Stimulated activated naive CD8-positive, alpha-beta T cell treated with anti-CD3 and anti-CD28 coated beads, Interleukin-15, amount 100 ng/mL, for 72 hours (primary cell): ENCODE measurements at regions not wholly inside any gene's neighbourhood (a gene's known extent, or its start where the extent isn't known, plus 50 kb on each side); places are given as distances from the start of the nearest gene placed in this dataset.
"Not testable (repeated sequence)": the region's sequence is repeated elsewhere in the genome, so short reads cannot be mapped to it uniquely, and the experiment has no call there.

Source experiments
- ATAC-seq: fragments of 150-1000 bp; cut with Tn5 transposase; 2 replicates; pipeline ENCODE4 v1.10.0; 2021; ENCODE audit warnings: mild to moderate bottlenecking, moderate library complexity
- DNase-seq, 2 donors: peaks; one replicate each; pipeline ENCODE4 v3.0.0; 2021 to 2022
- H3K27ac Mint-ChIP-seq, 2 donors: one replicate each; pipeline ENCODE4 v1.8.0; 2022; ENCODE audit warnings: mild to moderate bottlenecking in 2 of 2, mixed read lengths in 2 of 2, moderate library complexity in 2 of 2
- H3K27me3 Mint-ChIP-seq: one replicate; pipeline ENCODE4 v1.8.0; 2022; ENCODE audit warnings: mixed read lengths
- H3K4me1 Mint-ChIP-seq: one replicate; pipeline ENCODE4 v1.8.0; 2022; ENCODE audit warnings: mild to moderate bottlenecking, mixed read lengths
- H3K4me3 Mint-ChIP-seq, 2 donors: one replicate each; pipeline ENCODE4 v1.8.0; 2022; ENCODE audit warnings: mild to moderate bottlenecking in 2 of 2, mixed read lengths in 2 of 2, moderate library complexity in 1 of 2
- H3K9me3 Mint-ChIP-seq, 2 donors: one replicate each; pipeline ENCODE4 v1.8.0; 2022; ENCODE audit warnings: mixed read lengths in 2 of 2

DNA sequence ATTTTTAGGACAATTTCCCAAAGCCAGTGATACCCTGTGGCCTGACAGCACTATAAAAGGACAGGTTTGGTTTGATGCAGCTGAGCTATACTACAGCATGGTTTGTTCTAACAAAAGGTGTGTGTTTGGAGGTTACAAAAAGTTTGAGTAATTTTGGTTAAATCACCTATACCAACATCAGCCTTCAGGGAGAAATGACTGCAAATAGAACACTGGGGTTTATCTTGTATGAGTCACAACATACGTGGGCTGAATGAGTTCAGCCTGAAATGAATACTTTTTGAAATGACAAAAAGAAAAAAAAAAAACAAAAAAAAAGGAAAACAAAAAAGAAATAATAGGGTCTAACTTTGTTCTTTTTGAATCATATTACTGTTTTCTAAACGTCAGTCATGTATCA lies 345.7 kb downstream of the CNTN3 start:
- no peak for DNase-seq
- Mint-ChIP-seq H3K4me3 (no peak overlapping the region), H3K9me3 (peaks cover 0 to 11% of the 10 kb centered on the region in 2 donors), H3K4me1 (no peaks in the 10 kb centered on the region), H3K27me3 (no peaks in the 10 kb centered on the region), H3K27ac (no peak overlapping the region)
- no peak for ATAC-seq

DNA sequence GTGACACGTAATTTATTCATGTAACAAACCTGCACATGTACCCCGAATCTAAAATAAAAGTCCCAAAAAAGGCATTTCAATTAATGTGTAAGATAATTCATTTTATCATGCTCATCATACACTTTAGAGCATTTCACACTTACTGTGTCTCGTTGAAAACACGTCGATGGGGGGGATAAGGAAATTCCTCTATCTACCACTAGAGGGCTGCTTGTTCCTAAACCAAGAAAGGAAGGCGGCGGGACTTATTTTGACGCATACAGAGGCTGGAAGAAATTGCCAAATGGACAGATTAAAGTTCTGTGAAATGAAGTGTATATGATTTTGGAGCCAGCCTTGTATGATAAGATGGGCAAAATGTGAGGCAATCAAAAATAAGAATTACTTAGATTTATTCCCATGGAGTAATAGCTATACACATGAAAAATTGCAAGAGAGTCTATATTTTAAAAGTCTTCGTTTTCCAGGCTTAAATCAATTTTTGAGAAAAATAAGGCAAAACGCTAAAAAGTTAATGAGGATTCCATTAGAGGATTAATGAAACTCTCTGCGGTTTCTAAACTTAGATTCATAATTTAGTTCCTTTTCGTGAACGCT lies 346.8 kb downstream of the CNTN3 start:
- ATAC-seq: no peak
- Mint-ChIP-seq H3K27me3 (no peaks in the 10 kb centered on the region), H3K27ac (no peak overlapping the region)

DNA sequence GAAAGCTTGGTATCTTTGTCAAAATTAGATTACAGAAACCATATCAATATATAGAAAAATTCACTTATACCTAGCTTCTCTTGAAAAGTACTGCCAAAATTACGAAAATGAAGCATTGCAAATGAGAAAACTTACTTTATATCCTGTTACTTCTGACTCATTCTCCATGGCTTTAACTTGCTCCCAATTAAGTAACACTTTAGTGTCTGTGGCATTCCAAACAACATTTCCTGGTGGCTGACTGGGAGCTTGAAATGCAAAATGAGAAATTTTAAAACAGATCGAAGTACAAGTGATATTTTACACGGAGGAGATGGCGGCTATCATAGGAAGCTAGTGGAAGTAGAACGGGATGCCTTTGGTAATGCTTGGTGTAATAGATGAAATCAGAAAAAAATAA lies 347.3 kb downstream of the CNTN3 start:
- Mint-ChIP-seq H3K4me1 (no peaks in the 10 kb centered on the region), H3K27me3 (no peaks in the 10 kb centered on the region), H3K4me3 (no peak overlapping the region), H3K27ac (no peak overlapping the region), H3K9me3 (peaks cover 0 to 5% of the 10 kb centered on the region in 2 donors)
- no peak for ATAC-seq
- no peak for DNase-seq

More for the DNA sequence above, 346.8 kb downstream of the CNTN3 start:
- Mint-ChIP-seq H3K4me1 (no peaks in the 10 kb centered on the region), H3K9me3 (peaks cover 0 to 5% of the 10 kb centered on the region in 2 donors), H3K4me3 (no peak overlapping the region)
- peak in 1 of 2 donors; percentile 2 for DNase-seq

DNA sequence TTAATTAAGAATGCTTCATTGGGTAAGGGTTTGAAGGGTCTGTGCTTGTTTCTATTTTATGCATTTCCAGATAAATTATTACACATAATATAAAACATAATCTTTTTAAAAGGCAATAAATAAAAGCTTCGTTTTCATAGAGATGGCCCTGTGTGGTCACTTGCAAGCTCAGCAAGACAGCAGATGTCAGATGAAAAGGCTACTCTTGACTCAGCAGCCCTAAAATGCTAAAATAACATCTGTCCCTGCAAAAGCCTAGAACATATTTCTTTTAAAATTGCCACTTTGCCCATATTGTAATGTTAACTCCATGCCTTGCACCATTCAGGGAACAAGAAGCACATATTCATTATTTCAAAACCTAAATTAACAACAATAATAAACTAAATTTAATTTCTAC lies 349.4 kb downstream of the CNTN3 start:
- H3K4me3 Mint-ChIP-seq: no peak overlapping the region
- H3K9me3 Mint-ChIP-seq: peaks cover 0 to under 1% of the 10 kb centered on the region in 2 donors
- ATAC-seq (no peak), DNase-seq (no peak)
- H3K27ac Mint-ChIP-seq: no peak overlapping the region
- H3K27me3 Mint-ChIP-seq: no peaks in the 10 kb centered on the region
- H3K4me1 Mint-ChIP-seq: no peaks in the 10 kb centered on the region

DNA sequence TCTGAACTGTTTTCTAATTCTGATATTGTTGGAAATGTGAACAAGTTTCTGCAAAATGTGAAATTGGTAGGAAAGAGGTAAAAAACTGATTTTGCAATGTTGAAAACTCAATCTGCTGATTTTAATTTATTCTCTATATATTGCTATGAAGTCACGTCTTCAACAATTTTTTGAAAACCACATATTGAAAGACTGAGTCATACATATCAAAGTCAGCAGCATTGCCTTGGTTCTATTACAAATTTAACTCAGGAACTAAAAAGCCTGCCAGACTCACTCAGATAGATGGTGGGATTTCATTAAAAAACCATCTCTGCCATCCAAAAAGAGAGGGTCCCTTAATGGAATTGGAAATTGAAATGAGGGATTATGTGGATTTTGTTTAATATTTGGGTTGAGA lies 351.4 kb downstream of the CNTN3 start:
- no peak overlapping the region for H3K4me3 Mint-ChIP-seq
- H3K27ac Mint-ChIP-seq: no peak overlapping the region
- ATAC-seq (no peak), DNase-seq (no peak)
- H3K4me1 Mint-ChIP-seq: no peaks in the 10 kb centered on the region
- no peaks in the 10 kb centered on the region for H3K27me3 Mint-ChIP-seq
- peaks cover 0 to 1% of the 10 kb centered on the region in 2 donors for H3K9me3 Mint-ChIP-seq

DNA sequence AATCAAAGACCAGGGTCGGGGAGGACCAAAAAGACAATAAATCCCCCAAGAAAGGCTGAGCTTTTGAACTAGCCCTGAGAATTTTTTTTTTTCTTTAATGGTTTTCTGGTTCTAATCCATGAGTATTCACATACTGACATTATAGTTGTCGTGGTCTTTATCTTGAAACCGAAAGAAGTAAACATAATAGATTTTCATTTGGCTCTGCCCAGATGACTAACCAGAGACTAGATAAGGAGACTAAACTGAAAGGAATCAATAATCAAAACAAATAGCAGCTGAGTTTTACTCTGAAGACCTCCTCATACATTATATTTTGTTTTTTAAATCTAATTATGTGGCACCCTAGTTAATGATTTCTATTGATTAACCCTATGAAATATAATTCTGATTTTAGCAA lies 381.4 kb downstream of the CNTN3 start:
- ATAC-seq: no peak
- H3K4me1 Mint-ChIP-seq: no peaks in the 10 kb centered on the region
- H3K27me3 Mint-ChIP-seq: no peaks in the 10 kb centered on the region

DNA sequence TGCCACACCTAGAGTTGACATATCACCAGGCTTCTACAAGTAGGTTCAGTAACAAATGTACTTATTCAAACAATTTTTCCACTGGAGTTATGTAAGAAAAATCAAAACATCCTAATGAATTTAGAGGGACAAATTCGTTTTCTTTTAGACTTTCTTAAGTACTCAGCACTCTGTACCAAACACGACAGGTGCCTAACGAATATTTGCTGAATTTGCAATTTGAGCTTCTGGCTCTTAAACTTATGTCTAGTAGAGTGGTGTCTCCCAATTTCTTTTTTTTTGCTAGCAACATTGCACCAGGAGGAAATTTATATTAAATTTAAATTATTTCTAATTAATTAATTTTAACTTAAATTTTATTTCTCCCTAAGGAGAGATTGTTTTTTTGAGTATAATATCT lies 397.0 kb downstream of the CNTN3 start:
- DNase-seq: no peak

More for the DNA sequence above, 381.4 kb downstream of the CNTN3 start:
- no peak for DNase-seq
- no peak overlapping the region for H3K27ac Mint-ChIP-seq
- no peak overlapping the region for H3K4me3 Mint-ChIP-seq
- peaks cover 6 to 23% of the 10 kb centered on the region in 2 donors for H3K9me3 Mint-ChIP-seq

DNA sequence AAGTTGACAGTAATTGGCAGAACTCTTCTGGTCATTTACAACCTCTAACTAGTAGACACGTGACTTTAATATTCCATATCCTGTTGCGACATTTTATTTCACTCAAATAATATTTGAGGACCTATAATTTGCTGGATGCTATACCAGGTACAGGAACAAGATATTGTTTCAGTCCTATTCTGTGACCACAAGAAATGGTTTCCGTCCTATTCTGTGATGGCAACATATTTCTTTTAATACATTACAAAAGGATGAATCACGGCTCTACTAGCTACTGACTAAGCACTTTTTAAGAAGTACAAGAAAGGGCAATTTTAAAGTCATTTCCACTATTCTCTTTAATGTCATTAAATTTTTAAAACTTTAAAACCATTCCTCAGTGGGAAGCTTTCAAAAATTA lies 400.2 kb downstream of the CNTN3 start:
- no peaks in the 10 kb centered on the region for H3K27me3 Mint-ChIP-seq
- no peaks in the 10 kb centered on the region for H3K4me1 Mint-ChIP-seq
- ATAC-seq (no peak), DNase-seq (no peak)
- no peak overlapping the region for H3K27ac Mint-ChIP-seq
- H3K9me3 Mint-ChIP-seq: peaks cover 11 to 27% of the 10 kb centered on the region in 2 donors
- no peak overlapping the region for H3K4me3 Mint-ChIP-seq

More for the DNA sequence above, 397.0 kb downstream of the CNTN3 start:
- Mint-ChIP-seq H3K9me3 (peaks cover 11 to 22% of the 10 kb centered on the region in 2 donors), H3K4me3 (no peak overlapping the region), H3K4me1 (no peaks in the 10 kb centered on the region), H3K27me3 (no peaks in the 10 kb centered on the region), H3K27ac (no peak overlapping the region)
- ATAC-seq: no peak

DNA sequence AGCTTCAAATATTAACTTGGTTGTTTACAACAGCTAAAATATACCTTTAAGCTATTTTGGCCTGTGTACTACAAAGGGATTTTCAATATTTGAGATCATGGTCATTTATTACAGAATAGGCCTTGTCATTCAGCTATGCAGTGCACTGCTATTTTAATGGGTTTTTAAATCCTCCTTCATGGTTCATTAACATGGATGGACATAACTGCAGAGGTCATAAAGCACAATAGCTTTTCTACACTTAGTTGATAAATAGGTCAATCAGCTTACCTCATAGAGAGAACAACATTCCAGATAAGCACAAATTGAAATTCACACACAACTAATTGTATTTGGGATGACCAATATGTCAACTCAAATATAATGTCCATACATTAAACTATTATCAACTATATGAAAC lies 403.7 kb downstream of the CNTN3 start:
- peaks cover 11 to 28% of the 10 kb centered on the region in 2 donors for H3K9me3 Mint-ChIP-seq
- no peak for DNase-seq
- ATAC-seq: no peak
- H3K27ac Mint-ChIP-seq: no peak overlapping the region
- H3K27me3 Mint-ChIP-seq: no peaks in the 10 kb centered on the region
- no peak overlapping the region for H3K4me3 Mint-ChIP-seq
- H3K4me1 Mint-ChIP-seq: no peaks in the 10 kb centered on the region

DNA sequence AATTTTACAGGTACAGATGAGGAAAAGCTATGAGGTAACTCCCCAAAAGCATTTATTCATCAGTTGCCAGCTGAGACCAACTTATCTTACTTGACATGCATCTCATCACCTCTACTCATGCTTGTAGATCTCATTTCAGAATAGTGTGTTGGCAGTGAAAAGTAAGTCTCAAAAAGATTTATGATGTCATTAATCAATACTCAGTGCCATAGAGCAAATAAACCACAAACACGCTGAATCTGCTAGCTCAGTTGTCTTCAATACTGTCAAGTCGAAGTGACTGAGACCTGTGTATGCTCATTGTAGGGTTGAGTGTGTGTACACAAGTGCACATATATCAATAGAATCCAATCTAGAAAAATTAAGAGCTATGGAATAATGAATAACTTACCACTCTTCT lies 413.5 kb downstream of the CNTN3 start:
- H3K27ac Mint-ChIP-seq: no peak overlapping the region
- peaks cover 0 to 9% of the 10 kb centered on the region in 2 donors for H3K9me3 Mint-ChIP-seq
- DNase-seq (no peak), ATAC-seq (no peak)
- no peaks in the 10 kb centered on the region for H3K27me3 Mint-ChIP-seq
- H3K4me3 Mint-ChIP-seq: no peak overlapping the region
- H3K4me1 Mint-ChIP-seq: no peaks in the 10 kb centered on the region

DNA sequence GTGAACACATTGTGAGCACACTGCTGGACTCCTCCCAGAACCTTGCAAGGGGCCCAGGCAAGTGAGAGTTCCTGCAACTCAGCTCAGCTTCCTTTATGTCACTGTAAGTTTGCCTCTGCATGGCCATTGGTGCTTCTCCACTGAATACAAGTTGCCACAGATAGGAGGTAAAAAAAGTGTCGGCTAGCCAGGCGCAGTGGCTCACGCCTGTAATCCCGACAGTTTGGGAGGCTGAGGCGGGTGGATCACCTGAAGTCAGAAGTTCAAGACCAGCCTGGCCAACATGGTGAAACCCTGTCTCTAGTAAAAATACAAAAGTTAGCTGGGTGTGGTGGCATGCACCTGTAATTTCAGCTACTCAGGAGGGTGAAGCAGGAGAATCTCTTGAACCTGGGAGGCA lies 435.8 kb downstream of the CNTN3 start:
- H3K4me3 Mint-ChIP-seq, DNase-seq, ATAC-seq, H3K27ac Mint-ChIP-seq, H3K4me1 Mint-ChIP-seq, H3K27me3 Mint-ChIP-seq: not testable (repeated sequence)
- H3K9me3 Mint-ChIP-seq: peaks cover 10 to 39% of the 10 kb centered on the region in 2 donors

DNA sequence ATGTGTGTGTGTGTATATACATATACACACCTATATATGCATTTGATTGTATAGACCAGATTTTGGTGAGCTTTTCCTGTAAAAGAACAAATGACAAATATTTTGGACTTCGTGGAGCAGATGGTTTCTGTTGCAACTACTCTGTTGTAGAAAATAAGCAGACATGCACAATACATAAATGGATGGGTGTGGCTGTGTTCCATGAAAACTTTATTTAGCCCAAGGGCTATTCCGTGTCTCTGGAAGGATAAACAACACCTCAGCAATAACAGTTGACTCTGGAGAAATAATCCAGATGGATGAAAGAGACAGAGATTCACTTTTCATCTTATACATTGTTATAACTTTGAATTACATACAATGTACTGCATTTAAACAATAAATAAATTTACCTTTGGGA lies 441.4 kb downstream of the CNTN3 start:
- Mint-ChIP-seq H3K27ac (no peak overlapping the region), H3K9me3 (peaks cover 0 to 17% of the 10 kb centered on the region in 2 donors), H3K4me1 (no peaks in the 10 kb centered on the region), H3K4me3 (no peak overlapping the region), H3K27me3 (no peaks in the 10 kb centered on the region)
- ATAC-seq (no peak), DNase-seq (no peak)

DNA sequence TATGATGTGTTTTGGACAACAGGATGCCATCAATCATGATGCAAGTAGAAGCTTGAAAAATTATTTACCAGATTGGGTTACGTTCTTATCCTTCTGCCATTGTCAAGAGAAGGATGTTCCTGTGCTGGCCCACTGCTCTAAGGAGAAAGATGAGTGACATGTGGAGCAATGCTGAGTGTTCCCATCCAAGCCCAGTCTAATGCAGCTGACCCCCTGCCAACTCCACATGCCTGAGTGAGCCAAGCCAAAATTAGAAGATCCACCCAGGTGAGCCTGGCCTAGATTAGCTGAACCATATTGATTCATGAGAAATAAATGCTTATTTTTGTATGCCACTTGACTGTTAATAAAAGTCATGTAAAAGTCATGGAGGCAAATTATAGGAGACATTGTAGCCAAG lies 446.5 kb downstream of the CNTN3 start:
- H3K9me3 Mint-ChIP-seq: peaks cover 6 to 13% of the 10 kb centered on the region in 2 donors
- no peaks in the 10 kb centered on the region for H3K4me1 Mint-ChIP-seq
- no peaks in the 10 kb centered on the region for H3K27me3 Mint-ChIP-seq
- no peak for DNase-seq
- H3K4me3 Mint-ChIP-seq: no peak overlapping the region
- no peak overlapping the region for H3K27ac Mint-ChIP-seq
- ATAC-seq: no peak

DNA sequence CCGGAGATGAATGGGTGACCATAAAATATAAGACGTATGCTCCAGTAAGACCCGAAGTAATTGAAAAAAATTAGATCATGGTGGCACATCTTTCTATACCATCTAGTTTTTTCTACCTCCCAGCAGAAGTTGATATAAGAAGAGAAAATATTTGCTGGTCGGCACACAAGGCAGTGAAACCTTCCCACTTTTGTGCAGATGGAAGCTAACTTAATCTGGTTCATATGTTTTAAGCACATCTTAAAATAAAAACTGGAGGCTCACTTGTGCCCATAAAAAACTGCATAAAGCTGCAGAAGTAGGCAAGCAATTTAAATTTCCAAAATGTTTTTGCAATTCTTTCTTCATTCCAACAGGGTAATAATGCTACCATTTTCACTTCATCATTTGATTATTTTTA lies 449.2 kb downstream of the CNTN3 start:
- H3K4me3 Mint-ChIP-seq: no peak overlapping the region
- no peaks in the 10 kb centered on the region for H3K4me1 Mint-ChIP-seq
- no peaks in the 10 kb centered on the region for H3K27me3 Mint-ChIP-seq
- DNase-seq (no peak), ATAC-seq (no peak)
- no peak overlapping the region for H3K27ac Mint-ChIP-seq
- peaks cover 14 to 25% of the 10 kb centered on the region in 2 donors for H3K9me3 Mint-ChIP-seq

DNA sequence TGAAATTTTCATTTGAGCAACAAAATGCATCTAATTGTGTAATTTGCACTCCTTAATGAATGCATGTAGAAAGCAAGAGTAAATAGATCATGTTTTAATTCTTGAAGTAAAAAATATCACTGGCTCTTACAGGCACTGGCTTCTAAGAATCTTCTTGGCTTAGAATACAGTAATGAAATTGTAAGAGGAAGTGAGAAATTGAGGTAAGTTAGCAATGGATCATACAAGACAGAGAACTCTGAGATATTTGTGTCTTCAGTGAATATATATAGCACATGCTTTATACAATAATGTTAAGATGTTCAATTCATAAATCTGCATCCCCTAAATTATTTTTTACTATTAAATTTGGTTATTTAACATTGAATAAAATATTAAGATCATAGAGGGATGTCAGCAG lies 465.0 kb downstream of the CNTN3 start:
- no peak overlapping the region for H3K4me3 Mint-ChIP-seq
- no peak for ATAC-seq
- H3K4me1 Mint-ChIP-seq: no peaks in the 10 kb centered on the region
- DNase-seq: no peak
- no peaks in the 10 kb centered on the region for H3K27me3 Mint-ChIP-seq
- H3K9me3 Mint-ChIP-seq: peaks cover 7 to 16% of the 10 kb centered on the region in 2 donors
- H3K27ac Mint-ChIP-seq: no peak overlapping the region

DNA sequence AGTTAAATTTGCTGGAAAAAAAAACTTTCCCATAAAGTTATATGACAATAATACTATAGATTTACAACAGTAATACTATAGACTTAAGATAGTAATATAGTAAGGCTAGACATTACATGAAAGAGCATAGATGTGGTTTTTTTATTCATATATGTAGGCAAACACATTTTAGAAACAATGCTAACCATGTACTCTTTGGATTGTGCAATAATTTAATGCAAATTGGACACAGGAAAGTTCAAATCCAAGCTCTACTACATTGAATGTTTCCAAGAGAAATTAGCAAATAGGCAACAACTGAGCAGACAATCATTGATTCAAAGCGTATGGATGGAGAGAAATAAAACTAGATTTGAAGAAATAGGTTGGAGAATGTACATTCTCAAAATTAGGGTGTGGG lies 469.2 kb downstream of the CNTN3 start:
- Mint-ChIP-seq H3K27ac (no peak overlapping the region), H3K9me3 (no peaks in the 10 kb centered on the region), H3K4me3 (no peak overlapping the region), H3K27me3 (no peaks in the 10 kb centered on the region), H3K4me1 (no peaks in the 10 kb centered on the region)
- ATAC-seq (no peak), DNase-seq (no peak)

DNA sequence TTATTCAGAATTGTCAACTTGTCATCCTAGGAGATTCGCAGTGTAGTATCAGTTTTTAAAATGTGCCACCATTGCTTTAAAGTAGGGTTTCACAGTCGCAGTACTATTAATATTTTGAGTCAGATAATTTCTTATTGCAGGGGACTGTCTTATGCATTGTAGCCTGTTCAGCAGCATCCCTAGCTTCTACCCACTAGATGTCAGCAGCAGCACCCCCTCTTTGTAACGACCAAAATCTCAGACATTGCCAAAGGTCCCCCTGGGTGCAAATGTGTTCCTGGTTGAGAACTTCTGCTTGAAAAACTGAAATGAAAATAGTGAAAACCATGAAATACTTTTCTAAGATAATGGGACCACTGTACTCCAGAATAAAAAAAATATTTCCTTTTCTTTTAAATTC lies 474.8 kb downstream of the CNTN3 start:
- peaks cover 0 to 6% of the 10 kb centered on the region in 2 donors for H3K9me3 Mint-ChIP-seq
- no peaks in the 10 kb centered on the region for H3K27me3 Mint-ChIP-seq
- no peaks in the 10 kb centered on the region for H3K4me1 Mint-ChIP-seq
- DNase-seq (no peak), ATAC-seq (no peak)
- H3K4me3 Mint-ChIP-seq: no peak overlapping the region
- no peak overlapping the region for H3K27ac Mint-ChIP-seq
